Hepatocyte (in vitro differentiated cells): ENCODE measurements at regions not wholly inside any gene's neighbourhood (a gene's known extent, or its start where the extent isn't known, plus 50 kb on each side); places are given as distances from the start of the nearest gene placed in this dataset.
A peak's percentile ranks its signal among the peaks of the same experiment; 100 is the strongest.

Experiments used
- DNase-seq: peaks from one replicate; pipeline ENCODE4 v3.0.0-alpha.2; 2016; ENCODE audit warnings: low spot score
- H2AFZ ChIP-seq: fragments of 200-600 bp; sonication (generic); 2 replicates; pipeline ENCODE4 v1.6.0; 2016; ENCODE audit warnings: antibody characterized with exemption, mild to moderate bottlenecking
- H3K27ac ChIP-seq: fragments of 200-600 bp; sonication (generic); 2 replicates; pipeline ENCODE4 v1.5.1; 2016; ENCODE audit warnings: mild to moderate bottlenecking
- H3K27me3 ChIP-seq: fragments of 200-600 bp; sonication (generic); 2 replicates; pipeline ENCODE4 v1.6.1; 2016
- H3K36me3 ChIP-seq: fragments of 200-600 bp; sonication (generic); replicated peaks from 2 replicates; pipeline ENCODE4 v1.5.1; 2016; ENCODE audit warnings: low read depth; ENCODE audit not compliant: insufficient read depth
- H3K4me1 ChIP-seq: fragments of 200-600 bp; sonication (generic); 2 replicates; pipeline ENCODE4 v1.5.1; 2016; ENCODE audit warnings: mild to moderate bottlenecking, moderate library complexity; ENCODE audit not compliant: insufficient read depth
- H3K4me2 ChIP-seq: fragments of 200-600 bp; sonication (generic); 2 replicates; pipeline ENCODE4 v1.6.0; 2016
- H3K4me3 ChIP-seq: fragments of 200-600 bp; sonication (generic); 2 replicates; pipeline ENCODE4 v1.5.1; 2016; ENCODE audit warnings: mild to moderate bottlenecking
- H3K79me2 ChIP-seq: fragments of 200-600 bp; sonication (generic); 2 replicates; pipeline ENCODE4 v1.6.0; 2017; ENCODE audit warnings: mild to moderate bottlenecking
- H3K9me2 ChIP-seq: fragments of 200-600 bp; sonication (generic); replicated peaks from 2 replicates; pipeline ENCODE4 v1.6.0; 2017; ENCODE audit warnings: mild to moderate bottlenecking; ENCODE audit not compliant: insufficient read depth
- H3K9me3 ChIP-seq: fragments of 200-600 bp; sonication (generic); 2 replicates; pipeline ENCODE4 v1.5.1; 2016; ENCODE audit warnings: low read depth, mild to moderate bottlenecking
- H4K20me1 ChIP-seq: fragments of 200-600 bp; sonication (generic); 2 replicates; pipeline ENCODE4 v1.6.0; 2016; ENCODE audit warnings: mild to moderate bottlenecking; ENCODE audit not compliant: insufficient read depth, poor library complexity, severe bottlenecking
- EZH2 ChIP-seq: fragments of 200-600 bp; sonication (generic); IDR thresholded peaks from 2 replicates; pipeline ENCODE4 v1.6.1; 2016; ENCODE audit warnings: antibody characterized with exemption, mild to moderate bottlenecking, borderline replicate concordance
- EZH2phosphoT487 ChIP-seq: fragments of 200-600 bp; sonication (generic); IDR thresholded peaks from one replicate; pipeline ENCODE4 v1.6.1; 2018; ENCODE audit warnings: antibody characterized with exemption, mild to moderate bottlenecking, low read depth, moderate library complexity; ENCODE audit not compliant: unreplicated experiment, severe bottlenecking
- WGBS: methylation state at CpG from one replicate; pipeline ENCODE4 v1.1.6; 2016; ENCODE audit warnings: low lambda C conversion rate; ENCODE audit errors: missing lambda C conversion rate; 5-methylcytosine and 5-hydroxymethylcytosine counted together
- TF ChIP-seq, protein P1 (sequence below): fragments of 200-600 bp; sonication (generic); IDR thresholded peaks from 2 replicates; pipeline ENCODE4 v1.5.1; 2016; ENCODE audit warnings: antibody characterized with exemption, mild to moderate bottlenecking; ENCODE audit not compliant: poor library complexity

DNA sequence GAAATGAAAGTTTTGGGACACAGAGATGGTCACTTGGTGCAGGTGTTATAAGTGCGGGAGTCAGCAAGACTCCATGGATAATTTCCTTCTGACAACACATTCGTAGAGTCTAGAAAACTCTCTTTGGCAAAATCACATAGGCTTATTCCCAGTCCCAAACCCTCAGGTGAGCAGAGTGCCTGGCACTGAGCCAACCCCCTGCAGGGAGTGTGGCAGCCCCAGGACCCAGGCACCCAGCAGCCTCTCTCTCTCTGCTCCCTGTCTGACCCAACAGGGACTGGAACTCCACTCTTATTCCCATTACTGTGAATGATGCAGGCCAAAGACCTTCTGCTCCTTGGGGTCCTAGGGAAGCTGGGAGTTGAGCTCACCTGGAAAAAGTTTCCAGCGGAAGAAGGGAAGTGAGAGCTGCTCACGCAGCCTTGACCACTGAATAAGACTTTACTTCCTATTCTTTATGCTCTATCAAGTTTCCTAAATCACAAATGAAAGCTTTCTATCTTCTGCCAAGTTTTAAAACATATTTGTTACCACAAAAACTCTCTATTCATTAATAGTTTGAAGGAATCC is 132.6 kb upstream of the ETV3 start:
- WGBS, result 88% methylated on average over 4 of the region's 4 CpGs

DNA sequence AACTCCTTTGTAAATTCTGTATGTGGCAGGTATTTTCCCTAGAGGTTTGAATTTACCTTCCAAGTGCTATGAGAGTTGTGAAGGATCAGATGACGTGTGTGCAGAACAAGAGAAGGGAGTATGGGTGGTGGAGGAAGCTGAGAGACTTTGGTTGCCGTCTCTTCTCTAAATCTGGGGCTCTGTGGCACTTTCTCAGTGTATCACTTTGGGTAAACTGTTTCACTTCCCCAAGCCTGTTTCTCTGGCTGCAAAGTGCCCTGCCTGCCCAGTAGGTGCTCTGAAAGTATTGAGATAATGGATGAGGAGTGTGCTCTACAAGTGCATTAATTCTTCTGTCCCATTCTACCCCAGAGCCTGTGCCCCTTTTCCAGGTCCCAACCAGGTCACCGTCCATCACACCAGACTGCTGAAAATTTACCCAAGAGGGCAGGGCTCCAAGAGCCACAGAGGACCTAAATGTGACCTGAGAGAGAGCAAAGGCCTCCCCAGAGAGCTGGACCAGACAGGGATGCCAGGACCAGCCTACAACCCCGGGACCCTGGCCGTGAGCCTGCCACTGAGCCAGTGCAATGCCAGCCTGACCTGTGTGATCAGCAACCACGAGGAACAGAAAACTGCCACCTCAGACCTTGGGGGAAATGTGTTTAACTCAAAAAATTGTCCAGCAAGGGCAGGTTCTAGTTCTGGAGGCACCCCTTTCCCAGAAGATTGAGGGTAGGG is 131.6 kb upstream of the ETV3 start:
- no peak overlapping the region for H3K4me2 ChIP-seq
- H3K27ac ChIP-seq, result no peak overlapping the region
- no peak overlapping the region for H3K4me3 ChIP-seq
- H3K9me3 ChIP-seq, result no peaks in the 10 kb centered on the region
- 89% methylated on average over 6 of the region's 6 CpGs for WGBS
- no peak for TF ChIP-seq EZH2phosphoT487
- TF ChIP-seq, protein P1, sequence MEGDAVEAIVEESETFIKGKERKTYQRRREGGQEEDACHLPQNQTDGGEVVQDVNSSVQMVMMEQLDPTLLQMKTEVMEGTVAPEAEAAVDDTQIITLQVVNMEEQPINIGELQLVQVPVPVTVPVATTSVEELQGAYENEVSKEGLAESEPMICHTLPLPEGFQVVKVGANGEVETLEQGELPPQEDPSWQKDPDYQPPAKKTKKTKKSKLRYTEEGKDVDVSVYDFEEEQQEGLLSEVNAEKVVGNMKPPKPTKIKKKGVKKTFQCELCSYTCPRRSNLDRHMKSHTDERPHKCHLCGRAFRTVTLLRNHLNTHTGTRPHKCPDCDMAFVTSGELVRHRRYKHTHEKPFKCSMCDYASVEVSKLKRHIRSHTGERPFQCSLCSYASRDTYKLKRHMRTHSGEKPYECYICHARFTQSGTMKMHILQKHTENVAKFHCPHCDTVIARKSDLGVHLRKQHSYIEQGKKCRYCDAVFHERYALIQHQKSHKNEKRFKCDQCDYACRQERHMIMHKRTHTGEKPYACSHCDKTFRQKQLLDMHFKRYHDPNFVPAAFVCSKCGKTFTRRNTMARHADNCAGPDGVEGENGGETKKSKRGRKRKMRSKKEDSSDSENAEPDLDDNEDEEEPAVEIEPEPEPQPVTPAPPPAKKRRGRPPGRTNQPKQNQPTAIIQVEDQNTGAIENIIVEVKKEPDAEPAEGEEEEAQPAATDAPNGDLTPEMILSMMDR, result no peak
- TF ChIP-seq EZH2, result no peak
- no peak for DNase-seq
- no peaks in the 10 kb centered on the region for H4K20me1 ChIP-seq
- no peaks in the 10 kb centered on the region for H3K79me2 ChIP-seq
- no peak overlapping the region for H2AFZ ChIP-seq
- H3K4me1 ChIP-seq, result peaks cover 17% of the 10 kb centered on the region
- H3K9me2 ChIP-seq, result no peaks in the 10 kb centered on the region
- no peaks in the 10 kb centered on the region for H3K36me3 ChIP-seq
- H3K27me3 ChIP-seq, result no peaks in the 10 kb centered on the region

More for the DNA sequence above, 132.6 kb upstream of the ETV3 start:
- no peaks in the 10 kb centered on the region for H3K27me3 ChIP-seq
- TF ChIP-seq, protein P1, result no peak
- TF ChIP-seq EZH2 (no peak), EZH2phosphoT487 (no peak)
- H2AFZ ChIP-seq, result no peak overlapping the region
- H3K79me2 ChIP-seq, result no peaks in the 10 kb centered on the region
- H3K27ac ChIP-seq, result peak overlapping the region; percentile 32
- no peaks in the 10 kb centered on the region for H4K20me1 ChIP-seq
- peaks cover 27% of the 10 kb centered on the region for H3K4me1 ChIP-seq
- H3K4me3 ChIP-seq, result no peak overlapping the region
- no peaks in the 10 kb centered on the region for H3K9me3 ChIP-seq
- no peak for DNase-seq
- H3K9me2 ChIP-seq, result no peaks in the 10 kb centered on the region
- H3K36me3 ChIP-seq, result no peaks in the 10 kb centered on the region
- H3K4me2 ChIP-seq, result no peak overlapping the region

DNA sequence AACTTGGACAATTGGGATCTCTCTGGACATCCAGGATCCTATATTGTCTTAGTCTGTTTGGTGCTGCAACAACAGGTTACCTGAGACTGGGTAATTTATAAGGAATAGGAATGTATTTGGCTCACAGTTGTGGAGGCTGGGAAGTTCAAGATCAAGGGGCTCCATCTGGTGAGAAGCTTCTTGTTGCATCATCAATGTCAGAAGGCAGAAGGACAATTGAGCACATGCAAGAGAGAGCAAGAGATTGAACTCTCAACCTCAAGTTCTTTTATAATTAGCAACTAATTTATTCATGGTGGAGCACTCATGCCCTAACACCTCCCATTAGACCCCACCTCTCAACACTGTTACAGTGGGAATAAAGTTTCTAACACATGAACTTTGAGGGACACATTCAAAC is 124.7 kb upstream of the ETV3 start:
- Histone ChIP-seq H3K4me2 (no peak overlapping the region), H3K27me3 (no peaks in the 10 kb centered on the region), H3K9me2 (no peaks in the 10 kb centered on the region), H3K4me3 (no peak overlapping the region), H2AFZ (no peak overlapping the region), H3K9me3 (no peaks in the 10 kb centered on the region), H3K36me3 (no peaks in the 10 kb centered on the region), H4K20me1 (no peaks in the 10 kb centered on the region), H3K79me2 (no peaks in the 10 kb centered on the region), H3K27ac (no peak overlapping the region), H3K4me1 (no peaks in the 10 kb centered on the region)
- TF ChIP-seq, protein P1, result no peak
- TF ChIP-seq EZH2, result no peak
- TF ChIP-seq EZH2phosphoT487, result no peak
- no peak for DNase-seq
